GM18867 (cell line): ENCODE measurements at regions not wholly inside any gene's neighbourhood (a gene's known extent, or its start where the extent isn't known, plus 50 kb on each side); places are given as distances from the start of the nearest gene placed in this dataset.
A peak's percentile ranks its signal among the peaks of the same experiment; 100 is the strongest.

Source experiments
- ATAC-seq: cut with Tn5 transposase; IDR thresholded peaks from one replicate; pipeline ENCODE4 v1.9.1; 2021; ENCODE audit warnings: mild to moderate bottlenecking, moderate library complexity; ENCODE audit not compliant: unreplicated experiment

DNA sequence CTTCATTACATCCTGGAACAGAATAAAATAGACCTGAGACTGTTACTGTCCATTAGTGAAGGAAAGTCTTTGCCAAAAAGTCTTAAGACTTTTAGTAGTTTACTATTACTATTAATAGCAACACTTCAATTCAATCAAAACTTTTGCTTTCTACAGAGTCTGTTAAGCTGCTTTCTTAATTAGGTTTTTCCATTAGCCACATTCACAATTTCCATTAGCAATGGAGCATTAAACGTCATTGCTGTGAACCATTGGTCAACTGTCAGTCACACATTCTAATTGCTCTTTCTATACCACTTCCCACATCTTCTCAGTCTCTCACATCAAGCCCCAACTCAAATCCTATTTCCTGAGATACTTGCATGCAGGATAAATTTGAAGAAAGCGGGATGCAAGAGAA is 736.6 kb upstream of the SORCS1 start:
- ATAC-seq: no peak

DNA sequence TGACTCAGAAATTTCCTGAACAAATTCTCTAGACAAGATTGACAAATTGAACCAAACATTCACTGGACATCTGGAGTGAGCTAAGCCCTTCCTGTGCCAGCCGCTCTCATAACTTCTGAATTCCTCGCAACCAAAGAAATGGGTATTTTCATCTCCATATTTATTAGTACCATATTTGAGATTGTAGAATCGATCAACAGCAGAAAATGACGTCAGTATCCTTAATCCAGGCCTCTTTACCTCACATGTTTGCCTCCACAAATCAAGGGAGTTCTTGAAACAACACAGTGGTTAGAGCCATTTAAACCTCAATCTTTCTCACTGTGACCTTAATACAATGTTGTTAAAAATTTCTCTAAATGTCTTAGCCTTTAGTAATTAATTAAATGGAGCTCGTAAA is 735.6 kb upstream of the SORCS1 start:
- ATAC-seq: no peak

GRCh38 chr10:107899502-107900062 is 735.1 kb upstream of the SORCS1 start:
- no peak for ATAC-seq

- ATAC-seq: no peak
Observed at GRCh38 chr10:107899075-107899474, 734.6 kb upstream of the SORCS1 start.

DNA sequence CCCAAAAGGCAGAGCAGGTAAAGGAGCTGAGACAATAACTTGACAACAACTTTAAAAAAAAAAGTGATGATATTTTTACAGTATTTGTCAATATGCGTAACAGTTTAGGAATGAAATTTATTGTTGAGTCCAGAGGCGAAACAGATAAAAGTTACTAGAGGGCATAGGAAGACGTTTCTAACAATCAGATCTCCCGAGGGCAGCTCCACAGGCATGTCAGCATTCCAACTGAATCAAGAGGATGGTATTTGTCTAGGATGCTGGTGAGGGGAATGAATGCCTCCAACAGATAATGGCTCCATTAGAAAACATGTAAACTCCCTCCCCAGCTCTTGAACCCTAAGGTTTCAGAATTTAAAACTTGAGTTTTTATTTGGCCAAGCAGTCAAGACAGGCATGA is 733.9 kb upstream of the SORCS1 start:
- ATAC-seq: no peak

DNA sequence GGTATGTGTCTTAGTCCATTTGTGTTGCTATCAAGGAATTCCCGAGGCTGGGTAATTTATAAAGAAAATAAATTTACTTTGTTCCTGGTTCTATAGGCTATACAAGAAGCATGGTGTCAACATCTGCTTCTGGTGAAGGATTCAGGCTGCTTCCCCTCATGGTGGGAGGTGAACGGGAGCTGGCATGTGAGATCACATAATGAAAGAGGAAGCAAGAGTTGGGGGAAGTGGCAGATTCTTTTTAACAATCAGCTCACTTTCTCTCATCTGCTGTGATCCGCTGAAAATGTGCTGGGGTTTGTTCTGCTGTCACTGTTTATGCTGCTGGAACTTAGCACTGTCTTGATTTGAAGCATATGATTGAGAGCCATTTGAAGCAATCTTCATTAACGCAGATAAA is 730.0 kb upstream of the SORCS1 start:
- ATAC-seq: peak; percentile 94

- no peak for ATAC-seq
Observed at GRCh38 chr10:107889105-107889504, 724.6 kb upstream of the SORCS1 start.

GRCh38 chr10:107880185-107880584 is 715.7 kb upstream of the SORCS1 start:
- no peak for ATAC-seq

- ATAC-seq: no peak
Observed at GRCh38 chr10:107873007-107873406, 708.5 kb upstream of the SORCS1 start.

DNA sequence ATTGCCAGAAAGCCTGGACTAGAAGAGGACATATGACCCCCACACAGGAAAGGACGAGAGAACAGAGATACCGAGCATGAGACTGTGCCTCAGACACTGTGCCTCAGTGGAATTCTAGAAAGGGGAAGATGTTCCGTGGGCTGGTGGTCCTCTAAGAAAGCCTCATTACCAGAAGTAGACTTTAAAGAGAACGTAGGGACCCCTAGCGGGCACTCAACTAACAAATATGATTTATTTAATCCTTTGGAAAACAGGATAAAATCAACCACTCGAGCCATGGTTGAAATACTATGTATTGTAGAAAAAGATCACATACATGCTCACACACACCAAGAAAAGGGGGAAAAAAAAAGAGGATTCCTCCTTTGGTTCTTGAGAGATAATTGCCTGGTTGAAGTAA is 701.2 kb upstream of the SORCS1 start:
- no peak for ATAC-seq

GRCh38 chr10:107859065-107859464 is 694.6 kb upstream of the SORCS1 start:
- ATAC-seq: peak; percentile 52

DNA sequence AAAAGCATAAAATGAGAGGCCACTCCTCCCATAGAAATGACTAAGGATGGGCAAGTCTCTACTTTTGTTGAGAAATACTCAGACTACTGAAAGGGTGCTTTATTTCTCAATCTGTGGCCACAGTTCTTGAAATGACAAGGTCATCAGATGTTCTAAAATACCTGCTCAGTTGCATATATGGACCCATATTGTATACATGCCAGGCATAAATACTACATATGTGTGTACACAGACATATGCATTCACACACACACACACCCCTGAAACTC is 691.5 kb upstream of the SORCS1 start:
- no peak for ATAC-seq

DNA sequence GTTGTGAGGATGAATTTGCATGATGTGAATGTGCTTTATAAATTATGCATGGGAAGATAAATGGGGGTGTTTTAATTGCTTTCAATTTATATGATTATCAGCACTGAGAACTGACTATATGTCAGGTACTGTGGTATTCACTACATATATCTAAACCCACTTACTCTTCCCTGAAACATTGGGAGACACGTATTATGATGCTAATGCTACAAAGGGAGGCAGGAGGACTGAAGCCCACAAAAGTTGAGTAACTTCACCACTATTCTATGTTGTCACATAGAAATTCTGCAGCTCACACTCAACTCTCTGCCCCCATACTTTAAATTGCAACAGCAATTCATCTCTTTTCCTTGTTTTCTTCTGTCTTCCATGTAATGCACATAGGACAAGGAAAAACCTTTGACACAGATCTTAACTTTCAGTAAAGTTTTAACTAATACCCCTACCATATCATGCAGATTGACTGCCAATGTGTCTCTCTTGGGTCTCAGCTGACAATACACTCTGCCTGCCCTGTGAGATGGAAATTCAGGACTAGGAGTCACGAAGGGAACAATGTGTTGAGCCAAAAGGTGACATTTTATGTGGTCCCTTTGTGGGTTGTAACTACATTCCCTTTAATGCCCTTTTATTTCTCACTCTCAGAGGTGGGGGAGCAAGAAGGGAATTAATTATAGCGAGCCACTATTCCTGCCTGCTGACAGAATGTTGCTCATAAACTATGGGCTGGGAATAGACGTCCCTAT is 691.0 kb upstream of the SORCS1 start:
- no peak for ATAC-seq

DNA sequence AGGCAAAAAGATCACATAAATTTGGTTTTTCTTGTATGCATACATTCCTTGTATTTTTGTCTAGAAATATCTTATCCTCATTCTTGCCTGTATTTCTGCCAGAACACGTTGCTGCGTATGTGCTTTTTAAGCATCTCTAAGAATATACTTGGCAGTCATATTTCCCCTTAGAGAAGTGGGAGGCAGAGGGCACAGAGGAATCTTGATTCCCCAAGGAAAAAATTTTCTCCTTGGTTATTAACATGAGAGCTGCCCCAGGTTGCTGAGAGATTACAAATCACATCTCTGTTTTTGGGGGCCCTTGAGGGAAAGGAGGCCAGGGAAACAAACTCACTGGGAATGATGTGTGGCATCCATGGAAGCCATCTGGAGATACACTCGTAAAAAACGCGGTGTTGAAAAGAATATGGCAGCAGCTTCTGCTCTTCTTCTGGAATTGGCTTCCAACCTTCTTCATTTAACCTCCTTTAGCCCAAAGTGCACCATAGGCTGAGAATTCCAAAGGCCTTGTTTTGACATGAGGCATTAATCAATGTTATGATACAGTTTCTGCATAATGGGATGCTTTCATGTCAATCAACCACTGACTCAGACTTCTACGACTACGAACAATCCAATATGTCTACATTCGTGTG is 684.3 kb upstream of the SORCS1 start:
- ATAC-seq: no peak

DNA sequence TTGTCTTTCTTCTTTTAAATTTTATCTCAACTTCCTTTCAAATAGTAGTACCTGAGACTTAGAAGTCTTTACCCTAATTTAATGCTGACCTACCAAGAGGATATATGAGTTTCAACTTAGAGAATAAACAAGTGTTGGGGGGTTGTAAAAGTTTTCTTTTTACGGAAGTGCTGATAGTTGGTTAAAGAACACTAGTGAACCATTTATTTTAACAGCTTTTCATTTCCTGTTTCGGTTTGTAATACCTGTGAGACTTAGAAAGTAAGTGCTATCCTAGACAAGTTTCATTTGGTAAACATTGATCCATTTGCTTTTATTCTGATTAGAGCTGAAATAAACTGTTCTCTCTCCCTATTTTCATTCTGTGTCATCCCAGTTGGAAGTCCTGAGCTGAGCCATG is 683.1 kb upstream of the SORCS1 start:
- peak; percentile 98 for ATAC-seq

DNA sequence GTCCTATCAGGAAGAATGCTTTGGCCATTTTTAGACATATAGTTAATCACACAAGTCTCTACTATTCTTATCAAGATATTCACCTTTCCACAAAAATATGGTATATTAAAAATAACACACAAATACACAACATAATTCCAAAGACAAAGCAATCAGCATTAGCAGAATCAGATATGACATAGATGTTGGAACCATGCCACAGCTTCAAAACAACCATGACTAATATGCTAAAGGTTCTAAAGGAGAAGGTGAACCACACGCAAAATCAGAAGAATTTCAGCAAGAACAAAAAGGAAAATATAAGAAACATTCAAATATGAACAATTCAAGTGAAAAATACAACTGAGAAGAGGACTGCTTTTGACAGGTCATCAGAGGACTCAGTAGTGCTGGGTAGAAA is 670.2 kb upstream of the SORCS1 start:
- no peak for ATAC-seq

DNA sequence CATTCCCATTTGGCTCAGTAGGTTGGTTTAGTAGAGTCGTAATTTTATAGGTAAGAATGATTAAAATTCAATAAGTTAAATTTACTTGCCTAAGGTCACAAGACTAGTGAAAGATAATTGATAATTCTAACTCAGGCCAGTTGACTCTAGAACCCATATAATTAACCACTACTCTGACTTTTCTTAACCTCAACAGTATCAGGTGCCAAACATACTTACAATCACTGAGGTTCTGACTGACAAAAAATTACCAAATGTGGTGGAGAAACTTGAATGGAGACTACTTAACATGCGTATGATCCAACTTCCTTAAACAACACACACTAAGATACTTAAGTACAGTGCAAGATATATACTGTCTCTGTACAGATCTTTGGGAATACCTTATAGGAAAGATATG is 667.3 kb upstream of the SORCS1 start:
- no peak for ATAC-seq

- ATAC-seq: no peak
Observed at GRCh38 chr10:107829161-107829560, 664.7 kb upstream of the SORCS1 start.

- ATAC-seq: no peak
Observed at GRCh38 chr10:107826171-107826570, 661.7 kb upstream of the SORCS1 start.

- ATAC-seq: peak; percentile 73
Observed at GRCh38 chr10:107814865-107815487, 650.5 kb upstream of the SORCS1 start.

GRCh38 chr10:107813451-107814162 is 649.1 kb upstream of the SORCS1 start:
- ATAC-seq: no peak

GRCh38 chr10:107809889-107810288 is 645.4 kb upstream of the SORCS1 start:
- ATAC-seq: no peak
